Retinal pigment epithelial cell (primary cell): ENCODE measurements at regions not wholly inside any gene's neighbourhood (a gene's known extent, or its start where the extent isn't known, plus 50 kb on each side); places are given as distances from the start of the nearest gene placed in this dataset.

Source experiments
- DNase-seq: peaks from one replicate; pipeline ENCODE4 v3.0.0-alpha.2; 2010; ENCODE audit warnings: low read depth
- H3K4me3 ChIP-seq: 2 replicates; pipeline ENCODE4 v1.5.1; 2011; ENCODE audit warnings: mild to moderate bottlenecking, low read length, control low read depth, moderate library complexity
- CTCF ChIP-seq: conservative IDR thresholded peaks from 2 replicates; pipeline ENCODE4 v1.5.1; 2011; ENCODE audit warnings: low read depth, low read length, control low read depth, inconsistent platforms

- no peak overlapping the region for H3K4me3 ChIP-seq
- TF ChIP-seq CTCF, result no peak
- no peak for DNase-seq
Observed at GRCh38 chrX:8374041-8374825, 90.4 kb upstream of the VCX3B start.

- no peak overlapping the region for H3K4me3 ChIP-seq
- no peak for TF ChIP-seq CTCF
- DNase-seq, result no peak
Observed at GRCh38 chrX:8377041-8377440, 87.6 kb upstream of the VCX3B start.

- DNase-seq, result no peak
- no peak overlapping the region for H3K4me3 ChIP-seq
- TF ChIP-seq CTCF, result no peak
Observed at GRCh38 chrX:8390771-8391170, 73.9 kb upstream of the VCX3B start.

- TF ChIP-seq CTCF, result no peak
- peak; percentile 58 for DNase-seq
- no peak overlapping the region for H3K4me3 ChIP-seq
Observed at GRCh38 chrX:8403988-8404387, 60.6 kb upstream of the VCX3B start.

GRCh38 chrX:8404471-8404870, 60.2 kb upstream of the VCX3B start:
- peak; percentile 94 for DNase-seq
- H3K4me3 ChIP-seq, result no peak overlapping the region
- TF ChIP-seq CTCF, result no peak

- no peak for DNase-seq
- TF ChIP-seq CTCF, result no peak
- no peak overlapping the region for H3K4me3 ChIP-seq
Observed at GRCh38 chrX:8404926-8405325, 59.7 kb upstream of the VCX3B start.

- DNase-seq, result no peak
- TF ChIP-seq CTCF, result no peak
- no peak overlapping the region for H3K4me3 ChIP-seq
Observed at GRCh38 chrX:8405631-8406030, 59.0 kb upstream of the VCX3B start.
